ENCODE measurements at regions not wholly inside any gene's neighbourhood (a gene's known extent, or its start where the extent isn't known, plus 50 kb on each side); places are given as distances from the start of the nearest gene placed in this dataset.

DNA sequence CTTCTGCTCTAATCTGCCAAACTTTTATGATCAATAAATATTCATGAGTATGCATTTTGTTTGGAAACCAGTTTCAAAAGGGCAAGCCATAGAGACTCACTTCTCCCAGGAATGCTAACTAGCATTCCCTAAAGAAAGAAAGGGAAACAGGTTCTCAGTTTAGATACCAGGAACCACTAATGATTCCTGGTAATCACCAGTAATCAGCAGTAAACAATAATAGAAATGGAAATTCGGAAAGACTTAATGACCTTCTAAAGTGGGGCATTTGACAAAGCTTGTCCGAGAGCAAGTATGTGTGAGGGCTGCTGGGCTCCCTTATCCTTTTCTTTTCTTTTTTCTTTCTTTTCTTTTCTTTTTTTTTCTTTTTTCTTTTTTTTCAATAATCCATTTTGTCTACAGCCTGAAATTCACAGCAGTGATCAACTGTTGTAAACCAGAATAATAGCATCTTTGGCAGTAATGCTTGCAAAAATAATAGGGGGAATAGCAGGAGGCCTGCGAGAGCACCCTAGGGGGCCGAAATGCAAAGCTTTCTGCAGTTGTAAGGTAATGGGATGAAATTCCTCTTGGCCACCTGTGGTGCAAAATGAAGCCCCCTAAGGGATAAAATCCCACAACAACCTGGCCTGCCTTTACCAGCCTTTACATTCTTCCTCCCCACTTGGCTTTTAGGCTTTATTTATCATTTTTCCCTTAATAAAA lies 253.2 kb downstream of the ZPLD1 start:
- H3K27me3 Mint-ChIP-seq (ENCODE audit: low read depth, poor library complexity), result peaks cover 6% of the 10 kb centered on the region
- no peak overlapping the region for H3K27ac Mint-ChIP-seq
- H3K9me3 Mint-ChIP-seq, result peaks cover 2% of the 10 kb centered on the region
- H3K36me3 Mint-ChIP-seq (ENCODE audit: low read depth), result no peaks in the 10 kb centered on the region
- no peak overlapping the region for H3K4me3 Mint-ChIP-seq
- H3K4me1 Mint-ChIP-seq, result peaks cover 7% of the 10 kb centered on the region
- TF ChIP-seq, protein P1, sequence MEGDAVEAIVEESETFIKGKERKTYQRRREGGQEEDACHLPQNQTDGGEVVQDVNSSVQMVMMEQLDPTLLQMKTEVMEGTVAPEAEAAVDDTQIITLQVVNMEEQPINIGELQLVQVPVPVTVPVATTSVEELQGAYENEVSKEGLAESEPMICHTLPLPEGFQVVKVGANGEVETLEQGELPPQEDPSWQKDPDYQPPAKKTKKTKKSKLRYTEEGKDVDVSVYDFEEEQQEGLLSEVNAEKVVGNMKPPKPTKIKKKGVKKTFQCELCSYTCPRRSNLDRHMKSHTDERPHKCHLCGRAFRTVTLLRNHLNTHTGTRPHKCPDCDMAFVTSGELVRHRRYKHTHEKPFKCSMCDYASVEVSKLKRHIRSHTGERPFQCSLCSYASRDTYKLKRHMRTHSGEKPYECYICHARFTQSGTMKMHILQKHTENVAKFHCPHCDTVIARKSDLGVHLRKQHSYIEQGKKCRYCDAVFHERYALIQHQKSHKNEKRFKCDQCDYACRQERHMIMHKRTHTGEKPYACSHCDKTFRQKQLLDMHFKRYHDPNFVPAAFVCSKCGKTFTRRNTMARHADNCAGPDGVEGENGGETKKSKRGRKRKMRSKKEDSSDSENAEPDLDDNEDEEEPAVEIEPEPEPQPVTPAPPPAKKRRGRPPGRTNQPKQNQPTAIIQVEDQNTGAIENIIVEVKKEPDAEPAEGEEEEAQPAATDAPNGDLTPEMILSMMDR (IDR thresholded peaks at IDR 0.05), result no peak
- no peak for DNase-seq

DNA sequence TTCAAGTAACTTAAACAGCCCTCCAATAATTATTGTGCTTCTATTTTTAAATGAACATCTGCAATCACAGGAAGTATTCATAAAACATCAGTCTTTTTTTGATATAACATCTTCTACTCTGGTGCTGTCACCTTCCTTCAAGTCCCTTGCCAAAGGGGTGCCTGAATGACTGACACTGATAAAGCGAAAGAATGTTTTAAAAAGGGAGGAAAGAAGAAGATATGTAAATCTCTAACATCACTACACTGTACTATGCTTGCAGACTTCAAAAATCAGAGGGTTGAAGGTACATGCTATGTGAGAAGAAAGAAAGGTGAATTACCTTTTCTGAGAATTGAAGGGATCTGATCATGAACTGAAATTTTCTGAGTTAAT lies 253.7 kb downstream of the ZPLD1 start:
- DNase-seq, result no peak
- Mint-ChIP-seq H3K36me3 (ENCODE audit: low read depth) (no peaks in the 10 kb centered on the region), H3K4me3 (no peak overlapping the region), H3K27me3 (ENCODE audit: low read depth, poor library complexity) (peaks cover 6% of the 10 kb centered on the region), H3K27ac (no peak overlapping the region), H3K9me3 (peaks cover 6% of the 10 kb centered on the region), H3K4me1 (peaks cover 2% of the 10 kb centered on the region)
- TF ChIP-seq, protein P1 (IDR thresholded peaks at IDR 0.05), result no peak

DNA sequence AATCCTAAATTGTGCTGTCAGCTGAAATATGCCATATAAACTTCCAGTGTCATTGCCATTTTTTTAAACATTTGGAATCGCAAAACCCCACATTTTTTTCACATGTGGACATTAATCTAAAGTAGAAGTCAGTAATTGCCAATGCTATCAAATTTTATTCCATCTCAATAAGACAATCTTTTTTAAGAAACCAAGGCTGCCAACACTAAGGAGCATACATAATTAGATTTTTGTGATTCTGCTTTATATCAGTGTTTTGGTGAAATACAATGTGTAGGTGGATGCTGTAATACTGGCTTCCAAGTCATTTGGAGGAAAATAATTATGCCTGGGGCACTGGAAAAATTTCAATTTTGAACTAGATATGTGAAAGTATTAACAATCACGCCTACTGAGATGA lies 256.7 kb downstream of the ZPLD1 start:
- peaks cover 3% of the 10 kb centered on the region for H3K27me3 Mint-ChIP-seq (ENCODE audit: low read depth, poor library complexity)
- no peaks in the 10 kb centered on the region for H3K4me1 Mint-ChIP-seq
- H3K4me3 Mint-ChIP-seq, result no peak overlapping the region
- H3K27ac Mint-ChIP-seq, result no peak overlapping the region
- DNase-seq, result no peak
- H3K9me3 Mint-ChIP-seq, result peaks cover 6% of the 10 kb centered on the region
- TF ChIP-seq, protein P1 (IDR thresholded peaks at IDR 0.05), result no peak
- H3K36me3 Mint-ChIP-seq (ENCODE audit: low read depth), result no peaks in the 10 kb centered on the region

DNA sequence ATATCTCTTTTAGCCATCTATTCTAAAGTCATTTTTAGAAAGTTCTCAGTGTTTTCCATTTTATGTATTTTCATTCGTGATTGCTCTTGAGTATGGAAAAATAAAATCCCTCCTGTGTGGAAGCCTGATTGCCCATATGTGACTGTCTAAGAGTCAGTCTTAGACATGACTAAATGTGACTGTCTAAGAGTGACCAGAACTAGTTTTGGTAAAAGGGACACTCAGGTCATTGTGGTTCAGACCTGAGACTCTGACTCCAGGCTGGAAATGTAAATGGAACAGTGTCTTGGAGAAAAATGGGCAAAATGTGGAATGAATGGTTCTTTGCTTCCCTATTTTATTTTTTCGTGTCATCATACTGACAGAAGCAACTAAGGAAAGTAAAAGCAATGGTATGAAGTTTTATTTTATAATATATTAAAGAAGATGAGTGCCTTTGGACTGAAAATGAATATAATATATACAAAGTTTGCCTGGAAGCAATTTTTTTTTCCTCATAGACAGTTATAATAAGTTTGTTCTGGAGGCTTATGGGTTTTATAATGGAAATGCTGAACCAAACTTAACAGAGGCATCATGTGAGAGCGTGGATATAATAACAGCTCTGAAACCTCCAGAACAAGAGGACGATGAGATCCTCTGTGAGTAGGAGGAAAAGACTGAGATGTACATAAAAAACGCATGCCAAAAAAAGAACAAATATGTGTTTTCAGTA lies 264.4 kb downstream of the ZPLD1 start:
- no peaks in the 10 kb centered on the region for H3K4me1 Mint-ChIP-seq
- no peaks in the 10 kb centered on the region for H3K9me3 Mint-ChIP-seq
- TF ChIP-seq, protein P1 (IDR thresholded peaks at IDR 0.05), result no peak
- DNase-seq, result no peak
- no peak overlapping the region for H3K27ac Mint-ChIP-seq
- H3K36me3 Mint-ChIP-seq (ENCODE audit: low read depth), result no peaks in the 10 kb centered on the region
- H3K4me3 Mint-ChIP-seq, result no peak overlapping the region
- H3K27me3 Mint-ChIP-seq (ENCODE audit: low read depth, poor library complexity), result no peaks in the 10 kb centered on the region

DNA sequence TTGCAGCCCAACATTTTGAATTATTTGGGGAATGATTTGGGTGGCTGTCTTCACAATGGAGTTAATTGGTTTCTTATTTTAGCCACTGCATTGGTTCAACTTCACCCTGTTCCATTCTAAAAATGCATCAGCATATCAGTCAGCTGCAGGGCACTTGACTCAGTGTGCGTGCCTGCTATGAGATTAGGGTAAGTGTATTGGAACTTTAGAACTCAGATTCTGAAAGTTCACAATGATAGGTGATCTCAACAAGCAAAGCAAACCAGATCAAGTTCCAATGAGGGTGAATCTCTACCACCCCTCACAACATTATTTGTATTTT lies 265.0 kb downstream of the ZPLD1 start:
- Mint-ChIP-seq H3K27ac (no peak overlapping the region), H3K9me3 (no peaks in the 10 kb centered on the region), H3K27me3 (ENCODE audit: low read depth, poor library complexity) (no peaks in the 10 kb centered on the region), H3K4me1 (no peaks in the 10 kb centered on the region), H3K4me3 (no peak overlapping the region), H3K36me3 (ENCODE audit: low read depth) (no peaks in the 10 kb centered on the region)
- TF ChIP-seq, protein P1 (IDR thresholded peaks at IDR 0.05), result no peak
- DNase-seq, result no peak

DNA sequence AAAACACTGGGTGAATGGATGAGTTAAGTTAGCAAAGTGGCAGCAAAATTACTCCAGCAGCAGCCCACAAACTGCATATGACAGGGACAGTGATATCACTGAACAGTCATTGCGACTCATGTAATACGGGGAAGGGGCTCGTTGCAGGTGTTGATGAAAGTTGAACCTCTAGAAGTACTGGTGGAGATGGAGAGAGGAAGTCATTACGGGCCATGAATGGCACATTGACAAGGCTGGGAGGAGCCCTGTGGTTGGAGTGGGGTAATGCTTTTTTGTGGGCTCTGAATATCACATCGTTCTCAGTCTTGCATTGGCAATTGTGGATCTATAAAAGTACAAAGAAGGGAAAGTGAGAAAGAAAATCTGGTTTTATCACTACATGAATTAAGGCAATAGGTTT lies 278.1 kb downstream of the ZPLD1 start:
- Mint-ChIP-seq H3K27me3 (ENCODE audit: low read depth, poor library complexity) (no peaks in the 10 kb centered on the region), H3K4me1 (no peaks in the 10 kb centered on the region), H3K9me3 (no peaks in the 10 kb centered on the region), H3K27ac (no peak overlapping the region), H3K4me3 (no peak overlapping the region), H3K36me3 (ENCODE audit: low read depth) (no peaks in the 10 kb centered on the region)
- no peak for DNase-seq
- TF ChIP-seq, protein P1 (IDR thresholded peaks at IDR 0.05), result no peak
